ENCODE measurements at regions not wholly inside any gene's neighbourhood (a gene's known extent, or its start where the extent isn't known, plus 50 kb on each side); places are given as distances from the start of the nearest gene placed in this dataset.

- TF ChIP-seq, protein P1, sequence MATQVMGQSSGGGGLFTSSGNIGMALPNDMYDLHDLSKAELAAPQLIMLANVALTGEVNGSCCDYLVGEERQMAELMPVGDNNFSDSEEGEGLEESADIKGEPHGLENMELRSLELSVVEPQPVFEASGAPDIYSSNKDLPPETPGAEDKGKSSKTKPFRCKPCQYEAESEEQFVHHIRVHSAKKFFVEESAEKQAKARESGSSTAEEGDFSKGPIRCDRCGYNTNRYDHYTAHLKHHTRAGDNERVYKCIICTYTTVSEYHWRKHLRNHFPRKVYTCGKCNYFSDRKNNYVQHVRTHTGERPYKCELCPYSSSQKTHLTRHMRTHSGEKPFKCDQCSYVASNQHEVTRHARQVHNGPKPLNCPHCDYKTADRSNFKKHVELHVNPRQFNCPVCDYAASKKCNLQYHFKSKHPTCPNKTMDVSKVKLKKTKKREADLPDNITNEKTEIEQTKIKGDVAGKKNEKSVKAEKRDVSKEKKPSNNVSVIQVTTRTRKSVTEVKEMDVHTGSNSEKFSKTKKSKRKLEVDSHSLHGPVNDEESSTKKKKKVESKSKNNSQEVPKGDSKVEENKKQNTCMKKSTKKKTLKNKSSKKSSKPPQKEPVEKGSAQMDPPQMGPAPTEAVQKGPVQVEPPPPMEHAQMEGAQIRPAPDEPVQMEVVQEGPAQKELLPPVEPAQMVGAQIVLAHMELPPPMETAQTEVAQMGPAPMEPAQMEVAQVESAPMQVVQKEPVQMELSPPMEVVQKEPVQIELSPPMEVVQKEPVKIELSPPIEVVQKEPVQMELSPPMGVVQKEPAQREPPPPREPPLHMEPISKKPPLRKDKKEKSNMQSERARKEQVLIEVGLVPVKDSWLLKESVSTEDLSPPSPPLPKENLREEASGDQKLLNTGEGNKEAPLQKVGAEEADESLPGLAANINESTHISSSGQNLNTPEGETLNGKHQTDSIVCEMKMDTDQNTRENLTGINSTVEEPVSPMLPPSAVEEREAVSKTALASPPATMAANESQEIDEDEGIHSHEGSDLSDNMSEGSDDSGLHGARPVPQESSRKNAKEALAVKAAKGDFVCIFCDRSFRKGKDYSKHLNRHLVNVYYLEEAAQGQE (IDR thresholded peaks at IDR 0.05; ENCODE audit: insufficient read depth in 1 of 2, low read depth in 2 of 2, low read length in 2 of 2): no peak
- TF ChIP-seq TAF1 (IDR thresholded peaks at IDR 0.05; ENCODE audit: borderline replicate concordance, insufficient read depth, low read length): no peak
These were observed 282.3 kb downstream of the SOX11 start for GRCh38 chr2:5974477-5974876.

Measured in PFSK-1 (cell line).